Large intestine (tissue), 3 donors: ENCODE measurements at regions not wholly inside any gene's neighbourhood (a gene's known extent, or its start where the extent isn't known, plus 50 kb on each side); places are given as distances from the start of the nearest gene placed in this dataset.
"Not testable (repeated sequence)": the region's sequence is repeated elsewhere in the genome, so short reads cannot be mapped to it uniquely, and the experiment has no call there.

ENCODE experiments used
- DNase-seq, 2 donors: peaks; one replicate each; pipeline versions ENCODE4 v3.0.0 to v3.0.0-alpha.2; 2013
- H3K27ac ChIP-seq: one replicate; pipeline ENCODE4 v1.5.1; 2013; ENCODE audit warnings: low read length
- H3K27me3 ChIP-seq: 2 replicates; pipeline ENCODE4 v1.6.1; 2013; ENCODE audit warnings: low read length; ENCODE audit not compliant: control insufficient read depth, insufficient read depth
- H3K36me3 ChIP-seq: 2 replicates; pipeline ENCODE4 v1.6.1; 2013; ENCODE audit warnings: low read length; ENCODE audit not compliant: control insufficient read depth, insufficient read depth
- H3K4me1 ChIP-seq: one replicate; pipeline ENCODE4 v1.6.1; 2013; ENCODE audit warnings: low read length; ENCODE audit not compliant: control insufficient read depth, insufficient read depth
- H3K4me3 ChIP-seq: one replicate; pipeline ENCODE4 v1.5.1; 2013; ENCODE audit warnings: low read length
- H3K9me3 ChIP-seq: one replicate; pipeline ENCODE4 v1.6.1; 2013; ENCODE audit warnings: mild to moderate bottlenecking, low read depth, low read length, moderate library complexity; ENCODE audit not compliant: control insufficient read depth
- WGBS: methylation state at CpG from one replicate; pipeline ENCODE4 v1.1.5; 2013; ENCODE audit warnings: low lambda C conversion rate; ENCODE audit not compliant: insufficient coverage; 5-methylcytosine and 5-hydroxymethylcytosine counted together

- 43% methylated on average over 2 of the region's 2 CpGs for WGBS
- H3K9me3 ChIP-seq: no peaks in the 10 kb centered on the region
- no peak overlapping the region for H3K27ac ChIP-seq
- no peak overlapping the region for H3K4me3 ChIP-seq
- no peaks in the 10 kb centered on the region for H3K4me1 ChIP-seq
- H3K27me3 ChIP-seq: no peaks in the 10 kb centered on the region
- DNase-seq: no peak
- no peaks in the 10 kb centered on the region for H3K36me3 ChIP-seq
These were observed 73.4 kb upstream of the HMGXB4 start for GRCh38 chr22:35183917-35184316.

- WGBS: 100% methylated on average over 1 of the region's 1 CpG
- DNase-seq: no peak
- H3K27ac ChIP-seq: no peak overlapping the region
These were observed 70.8 kb upstream of the HMGXB4 start for GRCh38 chr22:35186492-35186891.

GRCh38 chr22:35188930-35189329 lies 68.4 kb upstream of the HMGXB4 start:
- not testable (repeated sequence) for DNase-seq, H3K27me3 ChIP-seq, H3K27ac ChIP-seq, H3K4me1 ChIP-seq, H3K36me3 ChIP-seq, H3K9me3 ChIP-seq, H3K4me3 ChIP-seq
- no CpG with 5 or more reads among the region's 1 CpG for WGBS

More at GRCh38 chr22:35186492-35186891, 70.8 kb upstream of the HMGXB4 start:
- H3K4me1 ChIP-seq: no peaks in the 10 kb centered on the region
- H3K4me3 ChIP-seq: no peak overlapping the region
- H3K9me3 ChIP-seq: no peaks in the 10 kb centered on the region
- H3K27me3 ChIP-seq: no peaks in the 10 kb centered on the region
- no peaks in the 10 kb centered on the region for H3K36me3 ChIP-seq

- no peak overlapping the region for H3K4me3 ChIP-seq
- no peaks in the 10 kb centered on the region for H3K9me3 ChIP-seq
- no peak for DNase-seq
- no peak overlapping the region for H3K27ac ChIP-seq
- no peaks in the 10 kb centered on the region for H3K4me1 ChIP-seq
- no peaks in the 10 kb centered on the region for H3K36me3 ChIP-seq
- no peaks in the 10 kb centered on the region for H3K27me3 ChIP-seq
These were observed 67.7 kb upstream of the HMGXB4 start for GRCh38 chr22:35189559-35189958.

DNA sequence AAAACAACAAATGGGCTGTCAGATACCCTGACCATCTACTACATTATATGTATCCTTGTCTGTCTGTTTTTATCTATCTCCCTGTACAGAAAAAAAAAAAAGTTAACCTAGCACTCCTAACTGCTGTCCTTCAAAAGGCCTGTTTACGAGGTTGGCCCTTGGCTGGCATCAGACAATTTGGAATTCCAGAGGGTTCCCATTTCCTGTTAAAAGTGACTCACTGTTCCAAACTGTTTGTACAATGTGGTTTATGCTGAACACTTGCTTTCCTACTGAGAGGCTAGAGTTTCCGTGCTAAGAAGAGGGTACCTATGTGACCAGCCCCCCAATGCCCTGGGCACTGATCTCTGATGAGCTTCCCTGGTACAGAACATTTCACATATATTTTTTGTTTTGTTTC lies 65.9 kb upstream of the HMGXB4 start:
- no peaks in the 10 kb centered on the region for H3K27me3 ChIP-seq
- H3K36me3 ChIP-seq: no peaks in the 10 kb centered on the region
- no CpG with 5 or more reads among the region's 2 CpGs for WGBS
- H3K9me3 ChIP-seq: no peaks in the 10 kb centered on the region
- DNase-seq: no peak
- H3K4me1 ChIP-seq: no peaks in the 10 kb centered on the region
- no peak overlapping the region for H3K27ac ChIP-seq
- H3K4me3 ChIP-seq: no peak overlapping the region

DNA sequence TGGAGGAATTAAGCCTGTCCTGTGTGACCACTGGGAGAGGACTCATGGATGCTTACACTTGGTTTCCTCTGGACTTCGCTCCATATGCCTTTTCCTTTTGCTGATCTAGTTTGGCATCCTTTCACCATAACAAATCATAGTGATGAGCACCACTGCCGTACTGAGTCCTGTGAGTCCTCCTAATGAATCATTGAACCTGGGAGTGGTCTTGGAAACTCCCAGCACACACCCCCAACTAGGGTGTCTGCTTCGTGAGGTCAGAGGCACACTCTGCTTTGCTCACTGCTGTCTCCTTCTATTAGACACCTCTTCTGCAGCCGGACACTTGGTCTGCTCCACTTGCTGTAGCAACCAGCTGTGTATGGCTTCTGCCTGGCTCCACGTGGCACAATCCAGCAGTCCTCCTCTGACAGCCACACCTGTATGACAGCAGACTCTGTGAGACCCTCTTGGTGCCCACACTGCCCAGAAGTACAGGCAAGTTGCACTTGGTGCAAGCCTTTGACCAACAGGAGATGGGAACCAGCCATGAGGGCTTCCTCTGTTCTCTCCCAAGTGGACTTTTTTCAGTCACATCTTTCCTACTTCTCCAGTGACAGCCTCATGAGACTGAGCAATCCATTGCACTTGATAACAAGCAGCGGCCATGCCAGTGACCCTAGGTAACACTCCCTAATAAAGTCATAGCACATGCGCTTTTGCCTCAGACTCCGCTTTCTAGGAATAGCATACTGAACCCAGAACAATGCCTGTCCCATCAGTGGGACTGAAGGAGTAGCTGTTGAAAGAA lies 65.0 kb upstream of the HMGXB4 start:
- DNase-seq: no peak
- no peak overlapping the region for H3K4me3 ChIP-seq
- no peaks in the 10 kb centered on the region for H3K4me1 ChIP-seq
- WGBS: no CpG with 5 or more reads among the region's 8 CpGs
- H3K27me3 ChIP-seq: peaks cover 2% of the 10 kb centered on the region
- H3K9me3 ChIP-seq: no peaks in the 10 kb centered on the region
- no peak overlapping the region for H3K27ac ChIP-seq
- no peaks in the 10 kb centered on the region for H3K36me3 ChIP-seq

GRCh38 chr22:35195226-35195625 lies 62.1 kb upstream of the HMGXB4 start:
- no peak overlapping the region for H3K4me3 ChIP-seq
- H3K36me3 ChIP-seq: no peaks in the 10 kb centered on the region
- H3K27me3 ChIP-seq: peaks cover 7% of the 10 kb centered on the region
- 98% methylated on average over 6 of the region's 15 CpGs for WGBS
- no peaks in the 10 kb centered on the region for H3K9me3 ChIP-seq
- H3K4me1 ChIP-seq: no peaks in the 10 kb centered on the region
- H3K27ac ChIP-seq: no peak overlapping the region
- DNase-seq: no peak

GRCh38 chr22:35195821-35196220 lies 61.5 kb upstream of the HMGXB4 start:
- H3K27me3 ChIP-seq: peaks cover 7% of the 10 kb centered on the region
- no peak overlapping the region for H3K27ac ChIP-seq
- H3K9me3 ChIP-seq: no peaks in the 10 kb centered on the region
- H3K36me3 ChIP-seq: no peaks in the 10 kb centered on the region
- H3K4me3 ChIP-seq: no peak overlapping the region
- no peaks in the 10 kb centered on the region for H3K4me1 ChIP-seq
- DNase-seq: no peak
- no CpG with 5 or more reads among the region's 4 CpGs for WGBS

DNA sequence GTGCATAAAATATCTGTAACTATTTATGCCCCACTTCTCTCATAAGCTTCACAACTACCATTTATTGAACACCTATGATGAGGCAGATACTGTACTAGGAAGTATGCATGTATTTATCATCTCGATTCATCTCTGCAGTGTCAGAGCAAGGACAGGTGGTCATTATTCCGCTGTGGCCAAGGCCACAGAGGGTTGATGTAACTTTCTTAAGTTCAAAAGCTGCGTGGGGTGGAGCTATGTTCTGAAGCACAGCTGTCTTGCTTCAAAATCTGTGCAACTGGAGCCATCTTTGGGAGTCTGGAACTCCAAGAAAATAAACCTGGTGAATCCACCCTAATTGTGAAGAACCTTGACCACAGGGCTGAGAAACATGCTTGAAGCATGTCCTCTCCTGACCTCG lies 60.2 kb upstream of the HMGXB4 start:
- no peaks in the 10 kb centered on the region for H3K36me3 ChIP-seq
- H3K9me3 ChIP-seq: no peaks in the 10 kb centered on the region
- H3K27ac ChIP-seq: no peak overlapping the region
- H3K4me3 ChIP-seq: no peak overlapping the region
- WGBS: 83% methylated on average over 2 of the region's 4 CpGs
- DNase-seq: no peak
- H3K27me3 ChIP-seq: peaks cover 7% of the 10 kb centered on the region
- no peaks in the 10 kb centered on the region for H3K4me1 ChIP-seq

- no peaks in the 10 kb centered on the region for H3K9me3 ChIP-seq
- no peak overlapping the region for H3K4me3 ChIP-seq
- no peaks in the 10 kb centered on the region for H3K4me1 ChIP-seq
- no peaks in the 10 kb centered on the region for H3K36me3 ChIP-seq
- WGBS: 100% methylated on average over 1 of the region's 3 CpGs
- no peak overlapping the region for H3K27ac ChIP-seq
- DNase-seq: no peak
- H3K27me3 ChIP-seq: peaks cover 7% of the 10 kb centered on the region
These were observed 59.4 kb upstream of the HMGXB4 start for GRCh38 chr22:35197886-35198285.

DNA sequence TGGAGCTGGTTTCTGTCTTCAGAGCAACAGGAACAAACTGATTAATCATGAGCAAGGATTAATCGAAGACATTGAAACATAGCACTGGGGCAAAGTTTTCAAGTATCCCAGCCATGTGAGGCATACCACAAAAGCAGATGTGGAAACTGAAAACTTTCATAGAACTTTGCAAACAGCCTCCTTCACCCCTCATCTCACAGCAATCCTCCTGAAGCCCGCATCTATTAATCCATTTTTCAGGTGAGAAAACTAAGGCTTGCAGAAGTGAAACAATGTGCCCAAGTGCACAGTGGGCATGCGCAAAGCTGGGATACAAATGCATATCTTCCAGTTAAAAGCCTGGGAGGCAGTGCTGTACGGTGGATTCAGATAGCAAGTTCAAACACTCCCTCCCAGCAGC lies 58.6 kb upstream of the HMGXB4 start:
- Histone ChIP-seq H3K27ac (no peak overlapping the region), H3K4me3 (no peak overlapping the region), H3K36me3 (no peaks in the 10 kb centered on the region), H3K27me3 (peaks cover 7% of the 10 kb centered on the region), H3K9me3 (no peaks in the 10 kb centered on the region), H3K4me1 (no peaks in the 10 kb centered on the region)
- no peak for DNase-seq
- no CpG with 5 or more reads among the region's 4 CpGs for WGBS
